ENCODE measurements at regions not wholly inside any gene's neighbourhood (a gene's known extent, or its start where the extent isn't known, plus 50 kb on each side); places are given as distances from the start of the nearest gene placed in this dataset.

DNA sequence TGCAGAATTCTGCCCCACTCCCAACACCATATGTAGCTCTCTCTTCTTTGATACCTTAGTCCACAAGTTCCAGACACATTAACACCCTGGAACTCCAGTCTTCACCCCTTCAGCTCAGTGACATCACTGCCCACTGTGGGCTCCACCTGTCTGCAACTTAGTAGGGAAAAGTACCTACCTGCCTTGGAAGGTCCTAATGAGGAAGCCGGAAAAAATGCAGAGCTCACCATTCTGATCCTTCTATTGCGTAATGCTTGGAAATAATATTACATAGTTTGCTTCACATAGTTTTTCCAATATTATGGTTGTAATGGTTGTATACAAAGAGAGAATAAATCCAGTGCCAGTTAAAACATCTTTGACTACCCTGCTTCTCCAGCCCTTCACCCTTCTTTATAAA is 738.4 kb downstream of the RNF144A start:
- TF ChIP-seq CTCF (IDR thresholded peaks at IDR 0.05) (no peak), POLR2A (IDR thresholded peaks at IDR 0.05; ENCODE audit: low read depth) (no peak), POLR2AphosphoS5 (IDR thresholded peaks at IDR 0.05) (no peak)

Data from esophagus muscularis mucosa (tissue), 3 donors.